ENCODE measurements at regions not wholly inside any gene's neighbourhood (a gene's known extent, or its start where the extent isn't known, plus 50 kb on each side); places are given as distances from the start of the nearest gene placed in this dataset.
A peak's percentile ranks its signal among the peaks of the same experiment; 100 is the strongest.

DNA sequence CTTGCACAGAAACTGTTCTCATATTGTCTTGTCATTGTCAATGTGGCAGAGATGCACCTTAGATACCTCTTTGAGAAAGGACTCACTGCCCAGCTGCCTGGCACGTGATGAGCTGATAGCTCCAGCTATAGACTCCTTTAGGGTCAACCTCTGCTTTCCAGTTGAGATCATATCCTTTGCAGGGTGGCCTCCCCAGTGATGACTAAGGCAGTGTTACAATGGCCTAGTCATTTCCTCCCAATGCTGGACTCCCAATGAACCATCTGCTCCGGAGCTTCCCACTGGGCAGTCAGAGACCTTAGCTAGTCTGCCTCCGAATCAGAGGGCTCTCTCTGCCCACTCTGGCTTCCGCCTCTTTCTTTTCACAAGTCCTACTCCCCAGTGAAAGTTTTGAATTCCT is 79.5 kb downstream of the CHRD start:
- peak; percentile 79 for DNase-seq (ENCODE audit: insufficient read length, low spot score, missing footprints)
- Histone ChIP-seq H3K36me3 (ENCODE audit: insufficient read depth, low read length) (no peaks in the 10 kb centered on the region), H3K9me3 (ENCODE audit: low read depth, low read length) (no peaks in the 10 kb centered on the region), H3K79me2 (ENCODE audit: insufficient read depth, low read length) (no peaks in the 10 kb centered on the region), H4K20me1 (ENCODE audit: insufficient read depth, low read length) (no peaks in the 10 kb centered on the region), H3K4me1 (ENCODE audit: insufficient read depth, low read length) (peaks cover 4% of the 10 kb centered on the region), H3K27ac (ENCODE audit: low read depth, low read length) (no peak overlapping the region), H3K4me2 (ENCODE audit: insufficient read depth, low read length) (no peak overlapping the region), H3K4me3 (ENCODE audit: insufficient read depth, low read length) (no peak overlapping the region), H2AFZ (ENCODE audit: low read length) (peak overlapping the region; percentile 63), H3K27me3 (ENCODE audit: insufficient read depth, low read length) (no peaks in the 10 kb centered on the region)
- TF ChIP-seq, protein P1, sequence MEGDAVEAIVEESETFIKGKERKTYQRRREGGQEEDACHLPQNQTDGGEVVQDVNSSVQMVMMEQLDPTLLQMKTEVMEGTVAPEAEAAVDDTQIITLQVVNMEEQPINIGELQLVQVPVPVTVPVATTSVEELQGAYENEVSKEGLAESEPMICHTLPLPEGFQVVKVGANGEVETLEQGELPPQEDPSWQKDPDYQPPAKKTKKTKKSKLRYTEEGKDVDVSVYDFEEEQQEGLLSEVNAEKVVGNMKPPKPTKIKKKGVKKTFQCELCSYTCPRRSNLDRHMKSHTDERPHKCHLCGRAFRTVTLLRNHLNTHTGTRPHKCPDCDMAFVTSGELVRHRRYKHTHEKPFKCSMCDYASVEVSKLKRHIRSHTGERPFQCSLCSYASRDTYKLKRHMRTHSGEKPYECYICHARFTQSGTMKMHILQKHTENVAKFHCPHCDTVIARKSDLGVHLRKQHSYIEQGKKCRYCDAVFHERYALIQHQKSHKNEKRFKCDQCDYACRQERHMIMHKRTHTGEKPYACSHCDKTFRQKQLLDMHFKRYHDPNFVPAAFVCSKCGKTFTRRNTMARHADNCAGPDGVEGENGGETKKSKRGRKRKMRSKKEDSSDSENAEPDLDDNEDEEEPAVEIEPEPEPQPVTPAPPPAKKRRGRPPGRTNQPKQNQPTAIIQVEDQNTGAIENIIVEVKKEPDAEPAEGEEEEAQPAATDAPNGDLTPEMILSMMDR (IDR thresholded peaks at IDR 0.05; ENCODE audit: extremely low read depth, low read depth, low read length), result no peak

DNA sequence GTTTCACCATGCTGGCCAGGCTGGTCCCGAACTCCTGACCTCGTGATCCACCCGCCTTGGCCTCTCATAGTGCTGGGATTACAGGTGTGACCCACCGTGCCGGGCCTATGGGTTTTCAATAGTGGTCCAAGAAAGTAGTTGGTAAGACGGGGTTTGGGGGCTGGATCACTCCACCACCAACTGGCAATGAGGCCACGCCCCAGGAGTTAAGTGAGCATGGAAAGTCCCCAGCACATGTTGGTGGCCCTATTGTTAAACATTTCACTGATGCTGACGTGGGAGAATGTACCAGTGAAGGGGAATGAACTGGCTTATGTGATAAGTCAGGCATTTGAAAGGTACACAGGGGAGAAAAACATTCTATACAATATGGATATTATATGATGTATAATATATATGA is 80.4 kb downstream of the CHRD start:
- Histone ChIP-seq H3K79me2 (ENCODE audit: insufficient read depth, low read length) (no peaks in the 10 kb centered on the region), H3K9me3 (ENCODE audit: low read depth, low read length) (no peaks in the 10 kb centered on the region), H3K27ac (ENCODE audit: low read depth, low read length) (no peak overlapping the region), H2AFZ (ENCODE audit: low read length) (no peak overlapping the region), H3K27me3 (ENCODE audit: insufficient read depth, low read length) (no peaks in the 10 kb centered on the region), H4K20me1 (ENCODE audit: insufficient read depth, low read length) (no peaks in the 10 kb centered on the region), H3K4me3 (ENCODE audit: insufficient read depth, low read length) (no peak overlapping the region), H3K36me3 (ENCODE audit: insufficient read depth, low read length) (no peaks in the 10 kb centered on the region), H3K4me1 (ENCODE audit: insufficient read depth, low read length) (peaks cover 6% of the 10 kb centered on the region), H3K4me2 (ENCODE audit: insufficient read depth, low read length) (no peak overlapping the region)
- no peak for DNase-seq (ENCODE audit: insufficient read length, low spot score, missing footprints)
- TF ChIP-seq, protein P1 (IDR thresholded peaks at IDR 0.05; ENCODE audit: extremely low read depth, low read depth, low read length), result no peak

DNA sequence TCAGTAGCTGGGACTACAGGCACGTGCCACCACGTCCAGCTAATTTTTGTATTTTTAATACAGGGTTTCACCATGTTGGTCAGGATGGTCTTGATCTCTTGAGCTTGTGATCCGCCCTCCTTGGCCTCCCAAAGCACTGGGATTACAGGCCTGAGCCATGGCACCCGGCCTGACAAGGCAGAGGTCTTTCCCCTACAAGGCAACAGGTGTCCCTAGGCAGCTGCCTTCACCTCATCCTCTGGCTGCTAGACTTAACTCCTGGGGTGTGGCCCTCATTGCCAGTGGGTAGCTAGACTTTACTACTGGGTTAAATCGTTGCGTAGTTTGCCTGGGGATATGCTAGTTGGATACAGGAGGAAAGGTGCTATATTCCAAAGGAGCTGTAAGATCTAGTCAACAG is 81.4 kb downstream of the CHRD start:
- H3K9me3 ChIP-seq (ENCODE audit: low read depth, low read length), result no peaks in the 10 kb centered on the region
- no peak overlapping the region for H3K27ac ChIP-seq (ENCODE audit: low read depth, low read length)
- H3K79me2 ChIP-seq (ENCODE audit: insufficient read depth, low read length), result no peaks in the 10 kb centered on the region
- H4K20me1 ChIP-seq (ENCODE audit: insufficient read depth, low read length), result no peaks in the 10 kb centered on the region
- no peak overlapping the region for H3K4me2 ChIP-seq (ENCODE audit: insufficient read depth, low read length)
- DNase-seq (ENCODE audit: insufficient read length, low spot score, missing footprints), result no peak
- TF ChIP-seq, protein P1 (IDR thresholded peaks at IDR 0.05; ENCODE audit: extremely low read depth, low read depth, low read length), result no peak
- no peaks in the 10 kb centered on the region for H3K36me3 ChIP-seq (ENCODE audit: insufficient read depth, low read length)
- no peaks in the 10 kb centered on the region for H3K27me3 ChIP-seq (ENCODE audit: insufficient read depth, low read length)
- no peak overlapping the region for H2AFZ ChIP-seq (ENCODE audit: low read length)
- no peak overlapping the region for H3K4me3 ChIP-seq (ENCODE audit: insufficient read depth, low read length)
- peaks cover 11% of the 10 kb centered on the region for H3K4me1 ChIP-seq (ENCODE audit: insufficient read depth, low read length)

DNA sequence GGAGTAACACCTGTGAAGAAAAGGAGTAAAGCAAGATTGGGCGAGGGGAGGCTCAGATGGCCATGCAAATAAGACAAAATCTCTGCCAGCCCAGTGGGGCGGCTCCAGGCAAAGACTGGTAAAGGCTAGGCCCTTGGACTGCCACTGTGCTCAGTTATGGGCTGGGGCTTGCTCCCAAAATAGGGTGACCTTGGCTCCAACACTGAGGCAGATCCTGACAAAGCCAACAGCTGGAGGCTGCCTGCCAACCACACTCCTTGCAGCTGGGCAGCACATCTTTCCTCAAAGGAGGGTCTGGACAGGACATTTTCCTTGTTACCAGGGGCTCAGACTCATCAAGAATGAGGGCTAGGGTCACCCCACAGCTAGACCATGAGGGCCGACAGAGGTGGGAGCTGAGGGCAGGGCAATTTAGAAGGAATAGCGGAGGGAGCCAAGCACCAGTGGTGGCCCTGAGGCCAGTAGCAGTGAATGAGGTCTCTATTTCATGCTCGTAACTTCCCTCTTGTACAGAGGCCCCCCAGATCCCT is 86.1 kb downstream of the CHRD start:
- H3K27me3 ChIP-seq (ENCODE audit: insufficient read depth, low read length), result no peaks in the 10 kb centered on the region
- H3K4me3 ChIP-seq (ENCODE audit: insufficient read depth, low read length), result no peak overlapping the region
- H3K36me3 ChIP-seq (ENCODE audit: insufficient read depth, low read length), result no peaks in the 10 kb centered on the region
- no peak overlapping the region for H2AFZ ChIP-seq (ENCODE audit: low read length)
- no peak overlapping the region for H3K27ac ChIP-seq (ENCODE audit: low read depth, low read length)
- H3K4me2 ChIP-seq (ENCODE audit: insufficient read depth, low read length), result no peak overlapping the region
- H3K4me1 ChIP-seq (ENCODE audit: insufficient read depth, low read length), result peaks cover 8% of the 10 kb centered on the region
- no peaks in the 10 kb centered on the region for H3K79me2 ChIP-seq (ENCODE audit: insufficient read depth, low read length)
- no peaks in the 10 kb centered on the region for H4K20me1 ChIP-seq (ENCODE audit: insufficient read depth, low read length)
- H3K9me3 ChIP-seq (ENCODE audit: low read depth, low read length), result no peaks in the 10 kb centered on the region
- TF ChIP-seq, protein P1 (IDR thresholded peaks at IDR 0.05; ENCODE audit: extremely low read depth, low read depth, low read length), result no peak
- DNase-seq (ENCODE audit: insufficient read length, low spot score, missing footprints), result no peak
